ENCODE measurements at regions not wholly inside any gene's neighbourhood (a gene's known extent, or its start where the extent isn't known, plus 50 kb on each side); places are given as distances from the start of the nearest gene placed in this dataset.

- TF ChIP-seq POLR2AphosphoS5 (IDR thresholded peaks at IDR 0.05): no peak
- no peak for TF ChIP-seq CTCF (IDR thresholded peaks at IDR 0.05; ENCODE audit: poor library complexity, severe bottlenecking)
- TF ChIP-seq TAF1 (IDR thresholded peaks at IDR 0.05; ENCODE audit: low read depth): no peak
- TF ChIP-seq EP300 (conservative IDR thresholded peaks at IDR 0.05; ENCODE audit: poor library complexity, severe bottlenecking): no peak
- no peak for TF ChIP-seq REST (IDR thresholded peaks at IDR 0.05; ENCODE audit: borderline replicate concordance)
- no peak for TF ChIP-seq EZH2 (IDR thresholded peaks at IDR 0.05; ENCODE audit: borderline replicate concordance, insufficient read depth, low read length, poor library complexity, severe bottlenecking)
These were observed 468.7 kb upstream of the FANCL start for GRCh38 chr2:58709687-58710354.
